ENCODE measurements at regions not wholly inside any gene's neighbourhood (a gene's known extent, or its start where the extent isn't known, plus 50 kb on each side); places are given as distances from the start of the nearest gene placed in this dataset.
A peak's percentile ranks its signal among the peaks of the same experiment; 100 is the strongest.

DNA sequence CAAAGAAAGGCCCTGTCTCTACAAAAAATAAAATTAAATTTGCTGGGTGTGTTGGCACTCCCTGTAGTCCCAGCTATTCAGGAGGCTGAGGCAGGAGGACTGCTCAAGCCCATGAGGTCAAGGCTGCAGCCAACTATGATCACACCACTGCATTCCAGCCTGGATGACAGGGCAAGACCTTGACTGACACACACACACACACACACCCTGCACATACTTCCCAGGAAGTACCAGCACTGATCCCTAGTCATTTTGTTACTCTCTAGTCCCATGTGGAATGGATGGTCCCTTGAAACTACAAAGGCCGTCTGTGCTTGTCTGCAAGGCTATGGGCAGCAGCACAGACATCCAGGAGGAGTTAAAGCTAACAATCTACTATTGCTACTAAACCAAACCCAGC lies 59.7 kb upstream of the CYP2D6 start:
- intact Hi-C loops (cut with DNase I): no loop called here
- 89 to 92% methylated on average over 1 of the region's 1 CpG for WGBS, 2 donors
- no peak for ATAC-seq

DNA sequence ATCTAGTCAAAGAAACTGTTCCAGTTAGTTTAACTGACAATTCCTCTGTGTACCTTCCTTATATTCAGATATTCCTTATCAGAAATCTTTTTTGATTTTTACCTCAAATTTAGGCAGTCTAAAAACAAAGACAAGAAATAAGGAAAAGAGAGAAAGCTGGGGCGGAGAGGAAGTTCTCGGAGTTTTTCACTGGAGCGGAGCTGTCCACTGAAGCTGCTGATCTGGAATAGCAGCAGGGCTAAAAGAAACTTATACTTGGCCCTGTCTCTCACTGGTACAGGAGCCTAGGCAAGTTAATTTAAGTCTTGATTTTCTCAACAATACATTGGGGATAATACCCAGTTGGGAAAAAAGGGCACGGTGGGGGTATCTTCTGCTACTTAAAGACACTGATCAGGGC lies 59.2 kb upstream of the CYP2D6 start:
- TF ChIP-seq CTCF (IDR thresholded peaks at IDR 0.05) (no peak), POLR2A (IDR thresholded peaks at IDR 0.05) (no peak)
- Histone ChIP-seq H3K27ac (no peak overlapping the region), H3K4me3 (no peak overlapping the region), H3K36me3 (replicated peaks in 1 of 2; ENCODE audit: insufficient read depth in 1 of 2, low read depth in 2 of 2) (no peaks in the 10 kb centered on the region), H3K27me3 (no peaks in the 10 kb centered on the region), H3K4me1 (peaks cover 20% of the 10 kb centered on the region), H3K9me3 (no peaks in the 10 kb centered on the region)
- ATAC-seq (no peak), DNase-seq (no peak)
- intact Hi-C loops (cut with DNase I): no loop called here
- WGBS, 2 donors: 87 to 97% methylated on average over 4 of the region's 4 CpGs

More for the DNA sequence above, 59.7 kb upstream of the CYP2D6 start:
- Histone ChIP-seq H3K9me3 (no peaks in the 10 kb centered on the region), H3K4me3 (no peak overlapping the region), H3K27me3 (no peaks in the 10 kb centered on the region), H3K36me3 (replicated peaks in 1 of 2; ENCODE audit: insufficient read depth in 1 of 2, low read depth in 2 of 2) (no peaks in the 10 kb centered on the region), H3K4me1 (peaks cover 15% of the 10 kb centered on the region), H3K27ac (no peak overlapping the region)
- DNase-seq: no peak
- no peak for TF ChIP-seq CTCF (IDR thresholded peaks at IDR 0.05)
- no peak for TF ChIP-seq POLR2A (IDR thresholded peaks at IDR 0.05)

- Histone ChIP-seq H3K36me3 (replicated peaks in 1 of 2; ENCODE audit: insufficient read depth in 1 of 2, low read depth in 2 of 2) (no peaks in the 10 kb centered on the region), H3K4me3 (no peak overlapping the region), H3K4me1 (peaks cover 25% of the 10 kb centered on the region), H3K27ac (no peak overlapping the region), H3K27me3 (no peaks in the 10 kb centered on the region), H3K9me3 (no peaks in the 10 kb centered on the region)
- no peak for ATAC-seq
- DNase-seq: no peak
- TF ChIP-seq CTCF (IDR thresholded peaks at IDR 0.05) (no peak), POLR2A (IDR thresholded peaks at IDR 0.05) (no peak)
- intact Hi-C loops (cut with DNase I): no loop called here
- WGBS, 2 donors: 74 to 87% methylated on average over 4 of the region's 4 CpGs
Measured at GRCh38 chr22:42188808-42189447, 58.3 kb upstream of the CYP2D6 start.

GRCh38 chr22:42187646-42188045 lies 57.0 kb upstream of the CYP2D6 start:
- H3K27me3 ChIP-seq: no peaks in the 10 kb centered on the region
- H3K36me3 ChIP-seq (replicated peaks in 1 of 2; ENCODE audit: insufficient read depth in 1 of 2, low read depth in 2 of 2): no peaks in the 10 kb centered on the region
- H3K27ac ChIP-seq: no peak overlapping the region
- intact Hi-C loops (cut with DNase I): no loop called here
- no peak for ATAC-seq
- no peak overlapping the region for H3K4me3 ChIP-seq
- H3K4me1 ChIP-seq: peaks cover 35% of the 10 kb centered on the region
- no peak for TF ChIP-seq CTCF (IDR thresholded peaks at IDR 0.05)
- TF ChIP-seq POLR2A (IDR thresholded peaks at IDR 0.05): no peak
- DNase-seq: no peak
- no peaks in the 10 kb centered on the region for H3K9me3 ChIP-seq
- WGBS, 2 donors: 93% methylated on average over 3 of the region's 3 CpGs

- no peak overlapping the region for H3K4me3 ChIP-seq
- no peak overlapping the region for H3K27ac ChIP-seq
- peaks cover 38% of the 10 kb centered on the region for H3K4me1 ChIP-seq
- H3K36me3 ChIP-seq (replicated peaks in 1 of 2; ENCODE audit: insufficient read depth in 1 of 2, low read depth in 2 of 2): no peaks in the 10 kb centered on the region
- DNase-seq (peak in 1 of 4 donors; percentile 19), ATAC-seq (no peak)
- H3K9me3 ChIP-seq: no peaks in the 10 kb centered on the region
- H3K27me3 ChIP-seq: no peaks in the 10 kb centered on the region
- intact Hi-C loops (cut with DNase I): no loop called here
- WGBS, 2 donors: 46% methylated on average over 2 of the region's 2 CpGs
- TF ChIP-seq POLR2A (IDR thresholded peaks at IDR 0.05) (no peak), CTCF (IDR thresholded peaks at IDR 0.05) (no peak)
Measured at GRCh38 chr22:42185915-42186439, 55.4 kb upstream of the CYP2D6 start.

All from body of pancreas (tissue), 4 donors.